ENCODE measurements at regions not wholly inside any gene's neighbourhood (a gene's known extent, or its start where the extent isn't known, plus 50 kb on each side); places are given as distances from the start of the nearest gene placed in this dataset.
A peak's percentile ranks its signal among the peaks of the same experiment; 100 is the strongest.

- Histone ChIP-seq H3K27me3 (ENCODE audit: control insufficient read depth, insufficient read depth, low read length) (no peaks in the 10 kb centered on the region), H3K27ac (ENCODE audit: low read depth, low read length) (no peak overlapping the region), H3K9me3 (ENCODE audit: control insufficient read depth, insufficient read depth, low read length) (no peaks in the 10 kb centered on the region), H3K36me3 (ENCODE audit: control insufficient read depth, insufficient read depth, low read length) (no peaks in the 10 kb centered on the region), H3K4me3 (ENCODE audit: low read depth, low read length) (no peak overlapping the region), H3K4me1 (ENCODE audit: control insufficient read depth, insufficient read depth, low read length) (no peaks in the 10 kb centered on the region)
- DNase-seq (ENCODE audit: low read depth in 4 of 6, low spot score in 6 of 6), result no peak
- no CpG with 5 or more reads among the region's 5 CpGs for WGBS (ENCODE audit: insufficient coverage)
These were observed 86.4 kb upstream of the MYOCD start for GRCh38 chr17:12579288-12579687.

- Histone ChIP-seq H3K27me3 (ENCODE audit: control insufficient read depth, insufficient read depth, low read length) (no peaks in the 10 kb centered on the region), H3K9me3 (ENCODE audit: control insufficient read depth, insufficient read depth, low read length) (no peaks in the 10 kb centered on the region), H3K4me1 (ENCODE audit: control insufficient read depth, insufficient read depth, low read length) (no peaks in the 10 kb centered on the region), H3K4me3 (ENCODE audit: low read depth, low read length) (no peak overlapping the region), H3K36me3 (ENCODE audit: control insufficient read depth, insufficient read depth, low read length) (no peaks in the 10 kb centered on the region), H3K27ac (ENCODE audit: low read depth, low read length) (no peak overlapping the region)
- 90% methylated on average over 6 of the region's 6 CpGs for WGBS (ENCODE audit: insufficient coverage)
- DNase-seq (ENCODE audit: low read depth in 4 of 6, low spot score in 6 of 6), result no peak
These were observed 85.0 kb upstream of the MYOCD start for GRCh38 chr17:12580640-12581039.

- Histone ChIP-seq H3K4me1 (ENCODE audit: control insufficient read depth, insufficient read depth, low read length) (no peaks in the 10 kb centered on the region), H3K36me3 (ENCODE audit: control insufficient read depth, insufficient read depth, low read length) (no peaks in the 10 kb centered on the region), H3K27ac (ENCODE audit: low read depth, low read length) (no peak overlapping the region), H3K4me3 (ENCODE audit: low read depth, low read length) (no peak overlapping the region), H3K9me3 (ENCODE audit: control insufficient read depth, insufficient read depth, low read length) (no peaks in the 10 kb centered on the region), H3K27me3 (ENCODE audit: control insufficient read depth, insufficient read depth, low read length) (no peaks in the 10 kb centered on the region)
- DNase-seq (ENCODE audit: low read depth in 4 of 6, low spot score in 6 of 6), result no peak
- no CpG with 5 or more reads among the region's 7 CpGs for WGBS (ENCODE audit: insufficient coverage)
These were observed 81.0 kb upstream of the MYOCD start for GRCh38 chr17:12584727-12585126.

- H3K36me3 ChIP-seq (ENCODE audit: control insufficient read depth, insufficient read depth, low read length), result no peaks in the 10 kb centered on the region
These were observed 77.2 kb upstream of the MYOCD start for GRCh38 chr17:12588531-12588930.

GRCh38 chr17:12590417-12590816, 75.3 kb upstream of the MYOCD start:
- 95% methylated on average over 5 of the region's 10 CpGs for WGBS (ENCODE audit: insufficient coverage)
- no peak for DNase-seq (ENCODE audit: low read depth in 4 of 6, low spot score in 6 of 6)
- no peak overlapping the region for H3K27ac ChIP-seq (ENCODE audit: low read depth, low read length)
- H3K27me3 ChIP-seq (ENCODE audit: control insufficient read depth, insufficient read depth, low read length), result no peaks in the 10 kb centered on the region
- H3K4me1 ChIP-seq (ENCODE audit: control insufficient read depth, insufficient read depth, low read length), result no peaks in the 10 kb centered on the region
- H3K4me3 ChIP-seq (ENCODE audit: low read depth, low read length), result no peak overlapping the region
- no peaks in the 10 kb centered on the region for H3K36me3 ChIP-seq (ENCODE audit: control insufficient read depth, insufficient read depth, low read length)
- H3K9me3 ChIP-seq (ENCODE audit: control insufficient read depth, insufficient read depth, low read length), result no peaks in the 10 kb centered on the region

More at GRCh38 chr17:12588531-12588930, 77.2 kb upstream of the MYOCD start:
- DNase-seq (ENCODE audit: low read depth in 4 of 6, low spot score in 6 of 6), result no peak
- H3K4me1 ChIP-seq (ENCODE audit: control insufficient read depth, insufficient read depth, low read length), result no peaks in the 10 kb centered on the region
- H3K27me3 ChIP-seq (ENCODE audit: control insufficient read depth, insufficient read depth, low read length), result no peaks in the 10 kb centered on the region
- H3K27ac ChIP-seq (ENCODE audit: low read depth, low read length), result no peak overlapping the region
- H3K9me3 ChIP-seq (ENCODE audit: control insufficient read depth, insufficient read depth, low read length), result no peaks in the 10 kb centered on the region
- H3K4me3 ChIP-seq (ENCODE audit: low read depth, low read length), result no peak overlapping the region
- WGBS (ENCODE audit: insufficient coverage), result 89% methylated on average over 3 of the region's 5 CpGs

- 44% methylated on average over 7 of the region's 7 CpGs for WGBS (ENCODE audit: insufficient coverage)
- no peak for DNase-seq (ENCODE audit: low read depth in 4 of 6, low spot score in 6 of 6)
- H3K4me1 ChIP-seq (ENCODE audit: control insufficient read depth, insufficient read depth, low read length), result no peaks in the 10 kb centered on the region
These were observed 74.5 kb upstream of the MYOCD start for GRCh38 chr17:12591021-12591735.

GRCh38 chr17:12592941-12593340, 72.7 kb upstream of the MYOCD start:
- no peaks in the 10 kb centered on the region for H3K9me3 ChIP-seq (ENCODE audit: control insufficient read depth, insufficient read depth, low read length)

More at GRCh38 chr17:12591021-12591735, 74.5 kb upstream of the MYOCD start:
- H3K9me3 ChIP-seq (ENCODE audit: control insufficient read depth, insufficient read depth, low read length), result no peaks in the 10 kb centered on the region
- no peaks in the 10 kb centered on the region for H3K36me3 ChIP-seq (ENCODE audit: control insufficient read depth, insufficient read depth, low read length)
- H3K4me3 ChIP-seq (ENCODE audit: low read depth, low read length), result no peak overlapping the region
- H3K27ac ChIP-seq (ENCODE audit: low read depth, low read length), result no peak overlapping the region
- no peaks in the 10 kb centered on the region for H3K27me3 ChIP-seq (ENCODE audit: control insufficient read depth, insufficient read depth, low read length)

GRCh38 chr17:12596961-12597360, 68.7 kb upstream of the MYOCD start:
- WGBS (ENCODE audit: insufficient coverage), result 94% methylated on average over 2 of the region's 11 CpGs
- Histone ChIP-seq H3K4me1 (ENCODE audit: control insufficient read depth, insufficient read depth, low read length) (no peaks in the 10 kb centered on the region), H3K27ac (ENCODE audit: low read depth, low read length) (no peak overlapping the region), H3K27me3 (ENCODE audit: control insufficient read depth, insufficient read depth, low read length) (no peaks in the 10 kb centered on the region), H3K9me3 (ENCODE audit: control insufficient read depth, insufficient read depth, low read length) (no peaks in the 10 kb centered on the region), H3K4me3 (ENCODE audit: low read depth, low read length) (no peak overlapping the region), H3K36me3 (ENCODE audit: control insufficient read depth, insufficient read depth, low read length) (no peaks in the 10 kb centered on the region)
- no peak for DNase-seq (ENCODE audit: low read depth in 4 of 6, low spot score in 6 of 6)

More at GRCh38 chr17:12592941-12593340, 72.7 kb upstream of the MYOCD start:
- H3K36me3 ChIP-seq (ENCODE audit: control insufficient read depth, insufficient read depth, low read length), result no peaks in the 10 kb centered on the region
- peak in 1 of 6 donors; percentile 46 for DNase-seq (ENCODE audit: low read depth in 4 of 6, low spot score in 6 of 6)
- H3K27ac ChIP-seq (ENCODE audit: low read depth, low read length), result no peak overlapping the region
- no peaks in the 10 kb centered on the region for H3K27me3 ChIP-seq (ENCODE audit: control insufficient read depth, insufficient read depth, low read length)
- no peaks in the 10 kb centered on the region for H3K4me1 ChIP-seq (ENCODE audit: control insufficient read depth, insufficient read depth, low read length)
- H3K4me3 ChIP-seq (ENCODE audit: low read depth, low read length), result no peak overlapping the region
- 78% methylated on average over 3 of the region's 3 CpGs for WGBS (ENCODE audit: insufficient coverage)

- Histone ChIP-seq H3K27me3 (ENCODE audit: control insufficient read depth, insufficient read depth, low read length) (no peaks in the 10 kb centered on the region), H3K36me3 (ENCODE audit: control insufficient read depth, insufficient read depth, low read length) (no peaks in the 10 kb centered on the region), H3K27ac (ENCODE audit: low read depth, low read length) (no peak overlapping the region), H3K4me1 (ENCODE audit: control insufficient read depth, insufficient read depth, low read length) (no peaks in the 10 kb centered on the region), H3K9me3 (ENCODE audit: control insufficient read depth, insufficient read depth, low read length) (no peaks in the 10 kb centered on the region), H3K4me3 (ENCODE audit: low read depth, low read length) (no peak overlapping the region)
- DNase-seq (ENCODE audit: low read depth in 4 of 6, low spot score in 6 of 6), result no peak
- WGBS (ENCODE audit: insufficient coverage), result no CpG with 5 or more reads among the region's 3 CpGs
These were observed 67.8 kb upstream of the MYOCD start for GRCh38 chr17:12597895-12598294.

GRCh38 chr17:12599186-12599920, 66.3 kb upstream of the MYOCD start:
- Histone ChIP-seq H3K36me3 (ENCODE audit: control insufficient read depth, insufficient read depth, low read length) (no peaks in the 10 kb centered on the region), H3K27ac (ENCODE audit: low read depth, low read length) (no peak overlapping the region), H3K27me3 (ENCODE audit: control insufficient read depth, insufficient read depth, low read length) (no peaks in the 10 kb centered on the region), H3K4me1 (ENCODE audit: control insufficient read depth, insufficient read depth, low read length) (no peaks in the 10 kb centered on the region), H3K4me3 (ENCODE audit: low read depth, low read length) (no peak overlapping the region), H3K9me3 (ENCODE audit: control insufficient read depth, insufficient read depth, low read length) (no peaks in the 10 kb centered on the region)
- DNase-seq (ENCODE audit: low read depth in 4 of 6, low spot score in 6 of 6), result no peak
- WGBS (ENCODE audit: insufficient coverage), result 86% methylated on average over 1 of the region's 3 CpGs

Measured in spinal cord (tissue), 9 donors.